Kidney tubule cell (primary cell): ENCODE measurements at regions not wholly inside any gene's neighbourhood (a gene's known extent, or its start where the extent isn't known, plus 50 kb on each side); places are given as distances from the start of the nearest gene placed in this dataset.
"Not testable (repeated sequence)": the region's sequence is repeated elsewhere in the genome, so short reads cannot be mapped to it uniquely, and the experiment has no call there.

Experiments used
- DNase-seq: peaks from one replicate; pipeline ENCODE4 v3.0.0-alpha.2; 2018; ENCODE audit warnings: low spot score

GRCh38 chr10:124164264-124164663, 70.9 kb upstream of the CHST15 start:
- no peak for DNase-seq

DNA sequence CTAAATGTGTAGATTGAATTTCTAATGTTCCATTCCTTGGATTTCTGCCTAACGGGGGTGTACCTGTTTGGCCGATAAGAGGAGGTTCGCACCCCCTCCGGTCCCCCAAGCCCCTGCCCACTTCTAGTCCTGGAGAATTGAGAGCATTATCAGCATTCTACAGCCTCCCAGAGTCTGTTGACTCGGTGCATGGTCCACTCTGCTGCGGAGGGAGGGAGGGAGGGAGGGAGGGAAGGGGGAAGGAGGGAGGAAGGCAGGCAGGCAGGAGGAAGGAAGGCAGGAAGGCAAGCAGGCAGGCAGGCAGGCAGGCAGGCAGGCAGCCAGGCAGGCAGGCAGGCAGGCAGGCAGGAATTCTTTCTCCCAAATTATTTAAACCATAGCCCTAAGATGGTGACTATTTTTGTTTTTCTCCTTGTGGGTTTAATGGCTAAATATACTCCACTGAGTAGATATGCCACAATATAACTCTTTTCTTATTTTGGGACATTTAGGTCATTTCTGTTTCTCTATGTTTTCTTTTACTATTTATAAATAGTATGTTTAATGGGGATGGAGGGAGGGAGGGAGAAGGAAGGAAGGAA, 69.5 kb upstream of the CHST15 start:
- no peak for DNase-seq

DNA sequence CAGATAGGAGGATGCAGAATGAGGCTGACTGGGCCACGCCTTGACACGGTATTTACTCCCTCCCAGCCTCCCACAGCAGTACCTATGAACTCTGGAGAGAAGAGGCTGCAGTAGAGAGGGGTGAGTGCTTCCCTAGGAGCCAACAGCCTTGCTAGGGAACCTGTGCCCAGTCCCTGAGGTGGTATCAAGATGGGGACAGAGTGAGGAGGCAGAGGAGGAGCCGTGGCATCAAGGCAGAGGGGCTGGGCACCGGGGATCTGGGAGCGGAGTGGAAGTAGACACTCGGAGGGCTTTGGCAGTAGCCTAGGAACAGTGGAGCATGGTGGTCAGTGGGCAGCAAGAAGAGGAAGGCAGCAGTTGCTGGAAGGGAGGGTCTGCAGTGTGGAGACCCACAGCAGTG, 68.7 kb upstream of the CHST15 start:
- DNase-seq, result no peak

DNA sequence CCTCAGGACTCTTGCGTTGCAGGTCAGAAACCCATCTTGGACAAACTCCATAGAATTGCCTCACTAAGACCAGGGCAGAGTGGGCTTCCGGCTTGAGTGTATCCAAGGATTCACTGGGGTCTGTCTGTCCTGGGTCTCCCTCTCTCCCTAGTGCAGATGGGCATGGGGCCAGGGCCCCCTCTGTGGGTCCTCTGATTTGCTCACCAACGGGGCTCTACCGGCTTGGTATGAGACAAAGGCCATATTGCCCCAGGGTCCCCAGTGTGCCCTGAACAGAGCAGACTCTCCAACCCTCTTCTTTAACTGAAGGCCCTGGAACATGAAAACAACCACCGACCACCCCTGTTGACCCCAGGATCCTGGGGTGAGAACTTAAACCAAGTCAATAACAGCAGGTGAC, 68.2 kb upstream of the CHST15 start:
- DNase-seq, result no peak

GRCh38 chr10:124160943-124161582, 67.7 kb upstream of the CHST15 start:
- no peak for DNase-seq

GRCh38 chr10:124160176-124160575, 66.8 kb upstream of the CHST15 start:
- DNase-seq, result no peak

DNA sequence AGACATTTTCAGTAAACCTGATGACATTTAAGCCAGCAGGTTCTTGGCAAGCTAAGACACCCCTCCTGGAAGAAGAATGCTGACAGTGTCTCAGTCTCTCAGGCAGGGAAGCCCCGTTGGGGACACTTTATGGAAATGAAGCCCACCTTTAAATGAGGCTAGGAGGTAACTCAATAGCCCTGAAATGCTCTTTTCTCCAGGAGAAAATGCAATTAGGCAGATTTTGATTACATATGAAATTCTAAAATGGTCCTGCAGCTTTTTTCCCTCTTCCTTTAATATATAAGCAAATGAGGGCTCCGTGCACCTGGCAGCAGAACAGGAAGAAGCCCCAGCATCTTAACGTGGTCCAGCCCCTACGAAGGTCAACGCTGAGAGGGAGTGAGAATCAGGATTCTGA, 65.8 kb upstream of the CHST15 start:
- no peak for DNase-seq

DNA sequence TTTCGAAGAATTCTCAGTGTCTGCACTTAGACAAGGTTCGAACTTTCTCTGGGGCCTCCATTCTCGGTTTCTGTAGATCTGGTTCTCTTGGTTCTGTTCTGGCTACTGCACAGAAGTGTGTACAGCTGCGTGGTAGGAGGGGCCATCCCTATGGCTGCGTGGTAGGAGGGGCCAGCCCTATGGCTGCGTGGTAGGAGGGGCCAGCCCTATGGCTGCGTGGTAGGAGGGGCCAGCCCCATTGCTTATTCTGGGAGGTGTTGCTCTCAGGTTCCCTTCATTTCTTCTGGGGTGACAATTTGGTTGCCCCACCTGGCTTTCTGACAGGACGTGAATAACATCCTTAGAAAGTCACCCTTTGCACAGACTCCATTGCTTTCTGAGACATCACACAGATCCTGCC, 65.2 kb upstream of the CHST15 start:
- DNase-seq, result no peak

- no peak for DNase-seq
Measured at GRCh38 chr10:124157271-124157681, 63.9 kb upstream of the CHST15 start.

GRCh38 chr10:124156524-124157260, 63.3 kb upstream of the CHST15 start:
- peak; percentile 40 for DNase-seq

- peak; percentile 81 for DNase-seq
Measured at GRCh38 chr10:124155781-124156435, 62.5 kb upstream of the CHST15 start.

GRCh38 chr10:124153023-124153826, 59.8 kb upstream of the CHST15 start:
- DNase-seq, result peak; percentile 98

DNA sequence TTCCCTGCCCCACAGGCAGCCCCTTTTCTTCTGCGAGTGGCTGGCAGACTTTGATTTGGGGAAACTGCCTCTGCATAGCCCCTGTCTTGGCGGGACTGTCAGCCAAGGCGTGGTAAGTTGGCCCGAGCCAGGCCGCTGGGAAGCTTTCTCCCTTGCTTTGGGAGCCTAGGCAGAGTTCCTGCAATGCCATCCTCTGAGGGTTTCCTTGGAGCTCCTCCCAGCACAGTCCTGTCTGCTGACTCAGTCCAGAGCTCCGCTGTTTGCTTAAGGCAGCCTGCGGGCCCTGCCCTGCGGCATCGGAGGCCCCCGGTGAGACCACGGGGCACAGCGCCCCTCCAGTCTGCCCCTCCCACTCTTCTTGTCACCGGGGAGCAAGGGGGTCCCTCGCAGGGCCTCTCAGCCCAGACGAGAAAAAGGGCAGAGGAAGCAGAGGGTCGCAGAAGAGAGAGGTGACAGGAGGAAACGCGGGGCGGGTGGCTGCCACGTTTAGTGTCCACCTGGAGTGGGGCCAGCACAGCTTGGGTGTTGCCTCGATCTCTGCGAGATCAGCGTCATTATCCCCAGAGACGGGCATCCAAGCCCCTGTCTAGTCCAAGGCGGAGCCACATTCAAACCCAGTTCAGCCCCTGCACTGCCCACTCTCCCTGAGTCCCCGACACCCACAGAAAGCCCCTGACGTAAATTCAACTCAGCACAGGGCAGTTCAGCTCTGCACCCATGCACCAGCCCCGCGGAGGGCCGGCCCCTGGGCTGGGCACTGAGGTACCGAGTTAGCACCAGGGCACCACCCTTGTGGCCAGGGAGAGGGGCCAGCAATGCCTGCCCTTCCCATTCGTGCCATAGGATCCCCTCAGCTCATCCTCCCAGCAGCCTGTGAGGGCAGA, 59.0 kb upstream of the CHST15 start:
- peak; percentile 89 for DNase-seq

DNA sequence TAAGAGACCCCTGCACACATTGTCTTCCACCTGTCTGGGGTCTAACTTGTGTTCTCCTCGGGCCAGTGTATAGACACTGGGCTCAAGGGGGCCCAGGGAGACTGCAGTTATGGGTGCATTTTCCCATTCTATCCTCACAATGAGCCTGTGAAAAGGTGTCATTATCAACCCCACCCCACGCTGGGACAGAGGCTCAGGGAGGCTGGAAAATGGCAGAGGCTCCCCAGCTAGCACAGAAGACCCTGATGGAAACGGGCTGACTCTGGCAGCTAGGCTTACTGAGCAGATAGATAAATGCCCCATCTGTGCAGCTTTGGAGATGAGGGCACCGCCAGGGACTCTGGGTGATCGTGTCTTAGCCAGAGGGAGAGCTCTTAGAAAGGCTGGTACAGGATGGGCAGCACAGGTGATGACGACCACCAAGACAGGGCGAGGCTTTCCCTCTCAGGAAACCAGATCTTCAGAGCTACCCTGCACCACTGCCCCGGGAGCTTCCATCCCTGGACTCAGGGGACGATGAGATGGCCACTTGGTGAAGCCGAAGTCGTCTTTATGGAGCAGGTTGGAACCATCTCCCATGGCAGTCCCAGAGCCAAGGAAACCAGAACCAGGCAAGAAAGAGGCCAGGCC, 58.2 kb upstream of the CHST15 start:
- DNase-seq, result no peak

- no peak for DNase-seq
Measured at GRCh38 chr10:124150807-124151417, 57.5 kb upstream of the CHST15 start.

GRCh38 chr10:124150189-124150806, 56.9 kb upstream of the CHST15 start:
- no peak for DNase-seq

- no peak for DNase-seq
Measured at GRCh38 chr10:124149189-124150042, 56.0 kb upstream of the CHST15 start.

DNA sequence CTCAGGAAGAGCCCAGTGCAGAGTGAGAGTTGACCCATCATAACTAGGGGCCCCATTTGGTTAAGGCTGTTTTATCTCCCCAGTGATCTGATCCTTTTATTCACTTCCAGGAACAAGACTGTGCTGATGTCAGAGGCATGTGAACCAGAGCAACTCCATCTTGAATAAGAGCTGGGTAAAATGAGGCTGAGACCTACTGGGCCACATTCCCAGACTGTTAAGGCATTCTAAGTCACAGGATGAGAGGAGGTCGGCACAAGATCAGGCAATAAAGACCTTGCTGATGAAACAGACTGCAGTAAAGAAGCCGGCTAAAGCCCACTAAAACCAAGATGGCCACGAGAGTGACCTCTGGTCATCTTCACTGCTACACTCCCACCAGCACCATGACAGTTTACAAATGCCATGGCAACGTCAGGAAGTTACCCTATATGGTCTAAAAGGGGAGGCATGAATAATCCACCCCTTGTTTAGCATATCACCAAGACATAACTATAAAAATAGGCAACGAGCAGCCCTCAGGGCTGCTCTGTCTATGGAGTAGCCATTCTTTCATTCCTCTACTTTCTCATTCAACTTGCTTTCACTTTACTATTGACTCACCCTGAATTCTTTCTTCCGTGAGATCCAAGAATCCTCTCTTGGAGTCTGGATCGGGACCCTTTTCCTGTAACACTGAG, 55.3 kb upstream of the CHST15 start:
- DNase-seq, result not testable (repeated sequence)
